ENCODE measurements at regions not wholly inside any gene's neighbourhood (a gene's known extent, or its start where the extent isn't known, plus 50 kb on each side); places are given as distances from the start of the nearest gene placed in this dataset.
"Not testable (repeated sequence)": the region's sequence is repeated elsewhere in the genome, so short reads cannot be mapped to it uniquely, and the experiment has no call there.

GRCh38 chr5:99418640-99419039 lies 489.8 kb upstream of the CHD1 start:
- DNase-seq = not testable (repeated sequence)

- DNase-seq = not testable (repeated sequence)
These were observed 481.6 kb upstream of the CHD1 start for GRCh38 chr5:99410386-99410785.

GRCh38 chr5:99404764-99405302 lies 476.0 kb upstream of the CHD1 start:
- not testable (repeated sequence) for DNase-seq

GRCh38 chr5:99400571-99400970 lies 471.8 kb upstream of the CHD1 start:
- DNase-seq = not testable (repeated sequence)

GRCh38 chr5:99398976-99399375 lies 470.2 kb upstream of the CHD1 start:
- DNase-seq = no peak

- no peak for DNase-seq
These were observed 457.7 kb upstream of the CHD1 start for GRCh38 chr5:99386406-99387077.

GRCh38 chr5:99379187-99379586 lies 450.4 kb upstream of the CHD1 start:
- DNase-seq = no peak

GRCh38 chr5:99378443-99378842 lies 449.6 kb upstream of the CHD1 start:
- no peak for DNase-seq

- no peak for DNase-seq
These were observed 441.2 kb upstream of the CHD1 start for GRCh38 chr5:99369797-99370593.

GRCh38 chr5:99368726-99369125 lies 439.9 kb upstream of the CHD1 start:
- no peak for DNase-seq

GRCh38 chr5:99355881-99356280 lies 427.1 kb upstream of the CHD1 start:
- DNase-seq = no peak

GRCh38 chr5:99349787-99350186 lies 421.0 kb upstream of the CHD1 start:
- no peak for DNase-seq

- no peak for DNase-seq
These were observed 419.8 kb upstream of the CHD1 start for GRCh38 chr5:99348597-99348996.

- DNase-seq = not testable (repeated sequence)
These were observed 411.0 kb upstream of the CHD1 start for GRCh38 chr5:99339758-99340157.

- DNase-seq = no peak
These were observed 406.1 kb upstream of the CHD1 start for GRCh38 chr5:99334936-99335335.

- no peak for DNase-seq
These were observed 402.3 kb upstream of the CHD1 start for GRCh38 chr5:99331061-99331460.

- DNase-seq = no peak
These were observed 391.6 kb upstream of the CHD1 start for GRCh38 chr5:99320436-99320835.

- no peak for DNase-seq
These were observed 388.3 kb upstream of the CHD1 start for GRCh38 chr5:99317136-99317535.

- DNase-seq = no peak
These were observed 387.7 kb upstream of the CHD1 start for GRCh38 chr5:99316484-99316883.

- DNase-seq = no peak
These were observed 386.8 kb upstream of the CHD1 start for GRCh38 chr5:99315413-99316183.

- DNase-seq = no peak
These were observed 385.9 kb upstream of the CHD1 start for GRCh38 chr5:99314721-99315120.

- no peak for DNase-seq
These were observed 379.3 kb upstream of the CHD1 start for GRCh38 chr5:99308131-99308530.

GRCh38 chr5:99305045-99305580 lies 376.3 kb upstream of the CHD1 start:
- no peak for DNase-seq

Data from dermis blood vessel endothelial cell (primary cell).